ENCODE measurements at regions not wholly inside any gene's neighbourhood (a gene's known extent, or its start where the extent isn't known, plus 50 kb on each side); places are given as distances from the start of the nearest gene placed in this dataset.

DNA sequence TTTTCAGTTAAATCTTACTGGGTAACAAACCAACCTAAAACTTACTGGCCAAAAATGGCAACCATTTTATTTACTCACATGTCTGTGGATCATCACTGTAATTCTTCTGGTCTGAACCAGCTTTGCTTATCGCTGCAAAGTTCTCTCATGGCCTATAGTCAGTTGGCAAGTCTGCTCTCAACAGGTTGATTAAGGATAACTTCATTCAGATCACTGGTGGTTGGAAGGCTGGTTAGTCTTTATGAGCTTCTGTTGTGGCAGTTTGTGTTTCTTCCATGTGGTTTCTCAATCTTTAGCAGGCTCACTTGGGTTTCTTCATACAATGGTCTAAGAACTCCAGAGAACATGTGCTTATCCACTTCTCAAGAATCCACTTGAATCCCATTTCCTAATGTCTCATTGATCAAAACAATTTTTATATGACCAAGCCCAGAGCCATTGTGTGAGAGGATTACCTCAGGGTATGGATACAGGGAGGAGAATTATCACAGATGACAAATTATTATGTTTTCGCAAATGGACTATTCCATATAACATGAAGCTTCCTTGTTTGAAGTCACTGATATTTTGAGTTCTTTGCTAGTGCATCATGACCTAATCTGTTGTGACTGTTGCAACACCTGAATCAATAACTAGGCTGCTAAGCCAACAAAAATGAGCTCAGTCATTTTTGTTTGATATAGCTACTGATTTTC lies 155.4 kb upstream of the BMP2 start:
- DNase-seq = no peak

GRCh38 chr20:6606651-6607050 lies 160.8 kb upstream of the BMP2 start:
- DNase-seq = no peak

GRCh38 chr20:6605055-6605935 lies 162.2 kb upstream of the BMP2 start:
- no peak for DNase-seq

GRCh38 chr20:6604179-6604578 lies 163.3 kb upstream of the BMP2 start:
- no peak for DNase-seq

DNA sequence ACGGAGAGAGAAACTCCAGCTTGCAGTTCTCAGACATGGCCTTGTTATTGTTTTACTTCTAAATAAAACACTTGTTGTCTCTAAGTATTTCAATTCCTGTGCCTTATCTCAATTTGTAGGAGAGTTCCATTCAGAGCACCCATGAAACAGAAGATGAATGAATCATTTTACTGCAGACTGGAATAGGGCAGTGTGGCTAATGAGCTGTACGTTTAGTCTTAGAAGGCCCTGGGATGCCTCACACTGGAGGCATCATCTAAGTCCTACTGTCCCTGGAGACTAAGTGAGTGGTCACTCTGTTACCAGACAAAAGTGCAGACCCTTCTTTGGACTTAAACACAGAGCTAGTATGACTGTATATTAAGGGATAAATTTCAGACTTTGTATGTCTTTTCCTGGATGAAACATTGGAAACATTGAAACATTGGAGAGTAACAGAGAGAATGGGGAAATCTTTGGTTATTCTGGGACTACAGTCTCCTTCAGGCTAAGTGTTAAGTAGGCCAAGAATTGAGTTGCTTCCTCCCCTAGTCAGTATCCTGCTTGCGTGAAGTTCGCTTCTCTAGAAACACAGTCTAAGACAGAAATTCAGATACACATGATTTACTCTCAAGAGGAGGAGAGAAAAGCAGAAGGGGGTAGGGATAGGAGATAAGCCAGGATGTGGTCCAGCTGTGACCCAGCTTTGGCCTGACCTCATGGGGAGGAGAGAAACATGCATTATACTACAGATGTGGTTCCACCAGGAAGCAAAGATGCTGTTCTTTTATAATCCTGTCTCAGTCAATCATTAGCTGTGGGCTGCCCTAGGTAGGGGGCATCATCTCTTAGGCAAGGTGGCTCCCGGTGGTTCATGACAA lies 167.4 kb upstream of the BMP2 start:
- DNase-seq = no peak

DNA sequence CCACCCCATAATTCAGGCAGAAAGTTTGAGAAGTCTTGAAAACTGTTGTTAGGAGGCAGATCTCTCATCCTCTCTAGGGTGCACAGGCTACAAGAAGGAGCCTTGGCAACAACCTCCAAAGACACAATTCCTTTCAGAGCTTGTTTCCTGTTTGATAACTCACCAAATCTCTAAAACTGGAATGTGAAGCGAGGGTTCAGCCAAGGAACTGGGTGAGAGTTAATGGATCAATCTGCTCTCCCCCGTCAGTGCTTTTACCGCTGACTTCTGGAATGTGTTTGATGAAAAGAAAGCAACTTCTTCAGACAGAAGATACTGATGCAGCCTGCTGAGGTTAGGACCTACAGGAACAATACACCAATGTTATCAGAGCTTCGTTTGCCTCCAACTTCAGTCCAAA lies 171.8 kb upstream of the BMP2 start:
- DNase-seq = no peak

- DNase-seq = no peak
Measured at GRCh38 chr20:6590891-6591637, 176.4 kb upstream of the BMP2 start.

- DNase-seq = peak; percentile 4
Measured at GRCh38 chr20:6588296-6588695, 179.2 kb upstream of the BMP2 start.

DNA sequence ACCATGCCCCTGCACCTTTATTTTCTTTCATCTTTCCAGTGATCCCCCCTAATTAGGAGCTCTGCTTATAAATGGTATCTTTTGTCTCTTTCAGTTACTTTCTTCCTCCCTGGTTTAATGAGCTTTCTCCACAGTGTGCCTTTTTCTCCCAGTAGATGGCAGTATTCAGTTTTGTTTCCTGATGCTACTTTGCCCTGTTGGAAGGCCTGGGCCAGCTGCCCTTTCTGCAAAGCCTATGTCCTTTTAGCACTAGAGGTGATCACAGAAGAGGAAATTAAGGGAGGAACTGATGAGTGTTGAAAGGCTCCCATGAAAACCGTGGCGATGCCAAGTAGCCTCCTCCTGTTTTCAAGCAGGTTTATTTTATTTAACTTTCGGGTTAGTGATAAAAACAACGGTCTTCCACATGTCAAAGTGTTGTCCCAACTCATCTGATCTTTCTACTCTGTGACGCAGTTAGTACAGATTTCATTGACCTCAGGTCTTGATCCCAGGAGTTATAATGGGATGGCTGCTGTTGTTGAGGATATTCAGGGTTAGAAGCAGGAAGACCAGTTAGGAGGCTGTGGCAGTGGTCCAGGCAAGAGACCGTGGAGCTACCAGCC lies 184.2 kb upstream of the BMP2 start:
- DNase-seq = peak; percentile 50

- no peak for DNase-seq
Measured at GRCh38 chr20:6582449-6582848, 185.0 kb upstream of the BMP2 start.

- no peak for DNase-seq
Measured at GRCh38 chr20:6580486-6580885, 187.0 kb upstream of the BMP2 start.

- no peak for DNase-seq
Measured at GRCh38 chr20:6579824-6580223, 187.7 kb upstream of the BMP2 start.

DNA sequence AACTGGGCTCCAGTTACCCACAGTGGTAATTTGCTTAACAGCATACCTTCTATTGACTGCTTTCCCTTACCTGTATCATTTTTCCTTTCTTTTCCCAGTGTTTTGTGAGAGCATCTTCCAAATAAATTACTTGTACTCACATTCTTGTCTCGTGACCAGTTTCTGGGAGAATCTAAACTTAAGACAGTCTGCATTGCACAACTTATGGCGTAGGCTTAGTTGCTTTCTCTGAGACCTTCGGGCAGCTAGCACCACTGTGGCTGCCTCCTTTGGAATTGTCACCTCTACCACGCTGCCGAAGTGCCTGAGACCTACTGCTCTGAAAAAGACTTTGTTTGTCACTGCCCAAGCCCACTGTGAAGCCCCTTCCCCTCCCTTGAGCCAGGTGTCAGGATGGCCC lies 188.1 kb upstream of the BMP2 start:
- no peak for DNase-seq

GRCh38 chr20:6577451-6577850 lies 190.0 kb upstream of the BMP2 start:
- DNase-seq = no peak

GRCh38 chr20:6576726-6577125 lies 190.8 kb upstream of the BMP2 start:
- DNase-seq = no peak

DNA sequence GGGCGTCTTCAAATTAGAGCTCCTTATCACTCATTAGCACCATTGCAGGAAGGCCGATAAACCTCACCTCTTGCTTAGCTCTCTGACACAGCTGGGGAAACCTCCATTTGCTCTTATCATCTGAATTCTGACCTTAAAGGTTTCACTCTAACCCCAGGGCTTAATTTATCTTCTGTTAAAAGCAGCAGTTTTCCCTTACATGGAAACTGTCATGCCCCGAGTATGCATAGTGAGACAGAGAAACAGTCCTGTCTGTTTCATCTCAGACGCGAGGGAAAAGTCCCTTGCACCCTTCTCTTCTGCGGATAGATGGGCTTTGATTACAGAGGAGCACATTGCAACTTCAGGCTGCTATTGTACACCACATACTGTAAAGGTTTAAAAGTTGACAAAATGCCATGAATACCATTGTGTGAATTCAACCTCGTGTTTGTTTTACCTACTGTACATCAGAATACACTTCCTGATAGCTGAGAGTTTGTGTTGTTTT lies 191.5 kb upstream of the BMP2 start:
- DNase-seq = no peak

- DNase-seq = no peak
Measured at GRCh38 chr20:6566821-6567220, 200.7 kb upstream of the BMP2 start.

DNA sequence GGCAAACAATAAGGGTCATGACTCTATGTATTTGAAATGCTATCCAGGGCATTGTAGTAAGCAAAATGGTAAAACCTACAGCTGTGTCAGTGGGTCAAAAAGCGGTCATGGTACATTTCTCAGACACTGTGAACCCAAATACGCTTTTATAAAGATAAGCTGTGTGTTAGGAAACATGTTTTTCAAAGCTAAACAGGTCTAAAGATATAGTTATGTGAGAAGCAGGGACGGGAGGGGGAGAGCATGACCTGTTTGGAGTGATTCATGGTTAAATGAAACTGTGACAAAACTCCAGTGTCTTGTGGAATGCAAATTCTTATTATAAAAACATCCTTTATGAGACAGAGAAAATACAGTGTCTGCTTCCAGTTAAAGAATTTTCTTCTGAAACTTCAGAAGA lies 205.4 kb upstream of the BMP2 start:
- DNase-seq = no peak

DNA sequence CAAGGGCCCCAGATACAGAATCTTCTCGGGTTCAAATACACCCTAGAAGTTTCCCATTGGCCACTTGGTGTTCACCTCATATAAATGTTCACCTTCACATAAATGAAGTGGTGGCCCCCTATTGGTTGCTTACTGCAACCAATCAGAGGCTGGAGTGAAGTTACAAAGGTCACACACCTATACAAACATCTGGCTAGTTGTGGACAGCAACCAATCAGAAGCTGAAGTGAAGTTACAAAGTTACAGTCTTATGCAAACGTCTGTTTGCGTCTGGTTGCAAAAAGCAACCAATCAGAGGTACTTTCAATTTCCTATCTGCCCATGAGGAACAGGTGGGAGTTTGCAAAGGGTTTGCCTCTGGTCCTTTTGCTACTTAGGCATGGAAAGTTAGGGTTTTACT lies 206.5 kb upstream of the BMP2 start:
- DNase-seq = no peak

GRCh38 chr20:6559791-6560190 lies 207.7 kb upstream of the BMP2 start:
- DNase-seq = no peak

GRCh38 chr20:6558341-6558740 lies 209.1 kb upstream of the BMP2 start:
- no peak for DNase-seq

Data from NCI-H1436 (cell line).